Ovary (tissue), 3 donors: ENCODE measurements at regions not wholly inside any gene's neighbourhood (a gene's known extent, or its start where the extent isn't known, plus 50 kb on each side); places are given as distances from the start of the nearest gene placed in this dataset.

Source experiments
- POLR2A ChIP-seq: fragments of 450-650 bp; IDR thresholded peaks from one replicate; pipeline ENCODE4 v1.6.1; 2017; ENCODE audit warnings: antibody characterized with exemption, mild to moderate bottlenecking, moderate library complexity
- TF ChIP-seq, protein P1 (sequence below), 3 donors: fragments of 450-650 bp in 2 of 3; fragments of 200-600 bp in 1 of 3; IDR thresholded peaks; one replicate each; pipeline versions ENCODE4 v1.5.1 to v1.8.0; 2016 to 2022; ENCODE audit warnings: antibody characterized with exemption in 3 of 3, mild to moderate bottlenecking in 1 of 3
- donor health status: DM: no; HTN: no; CAD: no.

- TF ChIP-seq, protein P1, sequence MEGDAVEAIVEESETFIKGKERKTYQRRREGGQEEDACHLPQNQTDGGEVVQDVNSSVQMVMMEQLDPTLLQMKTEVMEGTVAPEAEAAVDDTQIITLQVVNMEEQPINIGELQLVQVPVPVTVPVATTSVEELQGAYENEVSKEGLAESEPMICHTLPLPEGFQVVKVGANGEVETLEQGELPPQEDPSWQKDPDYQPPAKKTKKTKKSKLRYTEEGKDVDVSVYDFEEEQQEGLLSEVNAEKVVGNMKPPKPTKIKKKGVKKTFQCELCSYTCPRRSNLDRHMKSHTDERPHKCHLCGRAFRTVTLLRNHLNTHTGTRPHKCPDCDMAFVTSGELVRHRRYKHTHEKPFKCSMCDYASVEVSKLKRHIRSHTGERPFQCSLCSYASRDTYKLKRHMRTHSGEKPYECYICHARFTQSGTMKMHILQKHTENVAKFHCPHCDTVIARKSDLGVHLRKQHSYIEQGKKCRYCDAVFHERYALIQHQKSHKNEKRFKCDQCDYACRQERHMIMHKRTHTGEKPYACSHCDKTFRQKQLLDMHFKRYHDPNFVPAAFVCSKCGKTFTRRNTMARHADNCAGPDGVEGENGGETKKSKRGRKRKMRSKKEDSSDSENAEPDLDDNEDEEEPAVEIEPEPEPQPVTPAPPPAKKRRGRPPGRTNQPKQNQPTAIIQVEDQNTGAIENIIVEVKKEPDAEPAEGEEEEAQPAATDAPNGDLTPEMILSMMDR (IDR thresholded peaks at IDR 0.05), result no peak
- TF ChIP-seq POLR2A, result no peak
Measured at GRCh38 chr21:18170829-18171228, 73.8 kb upstream of the CHODL start.
